Endodermal cell (in vitro differentiated cells): ENCODE measurements at regions not wholly inside any gene's neighbourhood (a gene's known extent, or its start where the extent isn't known, plus 50 kb on each side); places are given as distances from the start of the nearest gene placed in this dataset.

Experiments used
- DNase-seq: peaks from one replicate; pipeline ENCODE4 v3.0.0-alpha.2; 2017
- H3K27ac ChIP-seq: 2 replicates; pipeline ENCODE4 v1.5.1; 2013; ENCODE audit warnings: mild to moderate bottlenecking, low read depth, low read length, moderate library complexity
- H3K27me3 ChIP-seq: 2 replicates; pipeline ENCODE4 v1.6.1; 2013; ENCODE audit warnings: mild to moderate bottlenecking, low read length, moderate library complexity; ENCODE audit not compliant: insufficient read depth, control insufficient read depth, poor library complexity, severe bottlenecking
- H3K36me3 ChIP-seq: 2 replicates; pipeline ENCODE4 v1.7.0; 2013; ENCODE audit warnings: mild to moderate bottlenecking, low read length, moderate library complexity; ENCODE audit not compliant: control insufficient read depth, insufficient read depth
- H3K4me1 ChIP-seq: one replicate; pipeline ENCODE4 v1.7.0; 2013; ENCODE audit warnings: low read length; ENCODE audit not compliant: control insufficient read depth, insufficient read depth
- H3K4me3 ChIP-seq: 2 replicates; pipeline ENCODE4 v1.5.1; 2013; ENCODE audit warnings: mild to moderate bottlenecking, low read length, moderate library complexity
- H3K9ac ChIP-seq: 2 replicates; pipeline ENCODE4 v1.6.1; 2013; ENCODE audit warnings: mild to moderate bottlenecking, low read length, moderate library complexity; ENCODE audit not compliant: poor library complexity, severe bottlenecking; ENCODE audit errors: extremely low read depth
- H3K9me3 ChIP-seq: 2 replicates; pipeline ENCODE4 v1.6.1; 2013; ENCODE audit warnings: mild to moderate bottlenecking, low read length, moderate library complexity; ENCODE audit not compliant: control insufficient read depth
- H3K27ac Mint-ChIP-seq: 2 replicates; pipeline ENCODE4 v1.8.0; 2020; ENCODE audit warnings: mixed read lengths
- H3K27me3 Mint-ChIP-seq: 2 replicates; pipeline ENCODE4 v1.8.0; 2021; ENCODE audit warnings: mild to moderate bottlenecking, mixed read lengths; ENCODE audit not compliant: insufficient read depth
- H3K36me3 Mint-ChIP-seq: 2 replicates; pipeline ENCODE4 v1.8.0; 2020; ENCODE audit warnings: low read depth, mixed read lengths
- H3K4me1 Mint-ChIP-seq: 2 replicates; pipeline ENCODE4 v1.8.0; 2020; ENCODE audit warnings: mixed read lengths
- H3K4me3 Mint-ChIP-seq: 2 replicates; pipeline ENCODE4 v1.8.0; 2020; ENCODE audit warnings: mild to moderate bottlenecking, moderate library complexity, mixed read lengths
- H3K9me3 Mint-ChIP-seq: 2 replicates; pipeline ENCODE4 v1.8.0; 2020; ENCODE audit warnings: mild to moderate bottlenecking, mixed read lengths
- CTCF ChIP-seq: fragments of 200-600 bp; sonication (generic); conservative IDR thresholded peaks from 2 replicates; pipeline ENCODE4 v1.5.0; 2021; ENCODE audit warnings: antibody characterized with exemption, mild to moderate bottlenecking
- WGBS, 2 experiments: methylation state at CpG; one replicate each; pipeline versions ENCODE4 v1.1.5 to v1.1.7; 2013; ENCODE audit warnings: missing lambda C conversion rate in 2 of 2, mixed read lengths in 1 of 2; ENCODE audit not compliant: insufficient coverage in 1 of 2, insufficient read length in 1 of 2; 5-methylcytosine and 5-hydroxymethylcytosine counted together

GRCh38 chr4:147194114-147194513 lies 248.4 kb upstream of the TTC29 start:
- WGBS, 2 experiments, result 86 to 90% methylated on average over 2 to 3 of the region's 3 CpGs
- Mint-ChIP-seq H3K27me3 (no peaks in the 10 kb centered on the region), H3K27ac (no peak overlapping the region), H3K4me3 (no peak overlapping the region), H3K4me1 (peaks cover 25% of the 10 kb centered on the region), H3K9me3 (peaks cover 2% of the 10 kb centered on the region), H3K36me3 (no peaks in the 10 kb centered on the region)
- Histone ChIP-seq H3K4me1 (peaks cover 8% of the 10 kb centered on the region), H3K27ac (no peak overlapping the region), H3K9ac (no peak overlapping the region), H3K9me3 (no peaks in the 10 kb centered on the region), H3K4me3 (no peak overlapping the region), H3K36me3 (no peaks in the 10 kb centered on the region), H3K27me3 (no peaks in the 10 kb centered on the region)
- DNase-seq, result no peak
- no peak for TF ChIP-seq CTCF

GRCh38 chr4:147194604-147195003 lies 248.9 kb upstream of the TTC29 start:
- Histone ChIP-seq H3K27me3 (no peaks in the 10 kb centered on the region), H3K4me1 (peaks cover 13% of the 10 kb centered on the region), H3K36me3 (no peaks in the 10 kb centered on the region), H3K4me3 (no peak overlapping the region), H3K27ac (no peak overlapping the region), H3K9ac (no peak overlapping the region), H3K9me3 (no peaks in the 10 kb centered on the region)
- Mint-ChIP-seq H3K9me3 (no peaks in the 10 kb centered on the region), H3K27ac (no peak overlapping the region), H3K36me3 (no peaks in the 10 kb centered on the region), H3K4me3 (no peak overlapping the region), H3K4me1 (peaks cover 30% of the 10 kb centered on the region), H3K27me3 (no peaks in the 10 kb centered on the region)
- WGBS, 2 experiments, result 91 to 93% methylated on average over 3 of the region's 3 CpGs
- DNase-seq, result no peak
- TF ChIP-seq CTCF, result no peak

- no peaks in the 10 kb centered on the region for H3K36me3 ChIP-seq
- no peak overlapping the region for H3K4me3 Mint-ChIP-seq
- no peaks in the 10 kb centered on the region for H3K36me3 Mint-ChIP-seq
- no peak for TF ChIP-seq CTCF
- H3K4me1 ChIP-seq, result peaks cover 17% of the 10 kb centered on the region
- no peak overlapping the region for H3K27ac ChIP-seq
- no peak overlapping the region for H3K4me3 ChIP-seq
- DNase-seq, result no peak
- no peak overlapping the region for H3K9ac ChIP-seq
- no peak overlapping the region for H3K27ac Mint-ChIP-seq
- WGBS, 2 experiments, result 92 to 100% methylated on average over 1 to 2 of the region's 2 CpGs
- no peaks in the 10 kb centered on the region for H3K27me3 ChIP-seq
- peaks cover 37% of the 10 kb centered on the region for H3K4me1 Mint-ChIP-seq
- H3K9me3 Mint-ChIP-seq, result no peaks in the 10 kb centered on the region
- H3K9me3 ChIP-seq, result no peaks in the 10 kb centered on the region
- no peaks in the 10 kb centered on the region for H3K27me3 Mint-ChIP-seq
Measured at GRCh38 chr4:147195386-147195785, 249.7 kb upstream of the TTC29 start.
